ENCODE measurements at regions not wholly inside any gene's neighbourhood (a gene's known extent, or its start where the extent isn't known, plus 50 kb on each side); places are given as distances from the start of the nearest gene placed in this dataset.

DNA sequence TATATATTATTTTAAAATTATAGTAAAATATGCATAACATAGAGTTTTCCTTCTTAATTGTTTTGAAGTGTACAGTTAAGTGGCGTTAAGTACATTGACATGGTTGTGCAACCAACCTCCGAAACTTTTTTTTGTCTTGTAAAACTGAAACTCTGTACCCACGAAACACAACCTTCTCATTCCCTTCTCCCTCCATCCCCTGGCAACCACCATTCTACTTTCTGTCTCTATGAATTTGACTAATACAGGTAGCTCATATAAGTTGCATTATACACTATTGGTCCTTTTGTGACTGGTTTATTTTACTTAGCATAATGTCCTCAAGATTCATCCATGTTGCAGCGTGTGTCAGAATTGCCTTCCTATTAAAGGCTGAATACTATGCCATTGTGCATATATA is 179.4 kb downstream of the SATB1 start (continued):
- TF ChIP-seq, protein P1, sequence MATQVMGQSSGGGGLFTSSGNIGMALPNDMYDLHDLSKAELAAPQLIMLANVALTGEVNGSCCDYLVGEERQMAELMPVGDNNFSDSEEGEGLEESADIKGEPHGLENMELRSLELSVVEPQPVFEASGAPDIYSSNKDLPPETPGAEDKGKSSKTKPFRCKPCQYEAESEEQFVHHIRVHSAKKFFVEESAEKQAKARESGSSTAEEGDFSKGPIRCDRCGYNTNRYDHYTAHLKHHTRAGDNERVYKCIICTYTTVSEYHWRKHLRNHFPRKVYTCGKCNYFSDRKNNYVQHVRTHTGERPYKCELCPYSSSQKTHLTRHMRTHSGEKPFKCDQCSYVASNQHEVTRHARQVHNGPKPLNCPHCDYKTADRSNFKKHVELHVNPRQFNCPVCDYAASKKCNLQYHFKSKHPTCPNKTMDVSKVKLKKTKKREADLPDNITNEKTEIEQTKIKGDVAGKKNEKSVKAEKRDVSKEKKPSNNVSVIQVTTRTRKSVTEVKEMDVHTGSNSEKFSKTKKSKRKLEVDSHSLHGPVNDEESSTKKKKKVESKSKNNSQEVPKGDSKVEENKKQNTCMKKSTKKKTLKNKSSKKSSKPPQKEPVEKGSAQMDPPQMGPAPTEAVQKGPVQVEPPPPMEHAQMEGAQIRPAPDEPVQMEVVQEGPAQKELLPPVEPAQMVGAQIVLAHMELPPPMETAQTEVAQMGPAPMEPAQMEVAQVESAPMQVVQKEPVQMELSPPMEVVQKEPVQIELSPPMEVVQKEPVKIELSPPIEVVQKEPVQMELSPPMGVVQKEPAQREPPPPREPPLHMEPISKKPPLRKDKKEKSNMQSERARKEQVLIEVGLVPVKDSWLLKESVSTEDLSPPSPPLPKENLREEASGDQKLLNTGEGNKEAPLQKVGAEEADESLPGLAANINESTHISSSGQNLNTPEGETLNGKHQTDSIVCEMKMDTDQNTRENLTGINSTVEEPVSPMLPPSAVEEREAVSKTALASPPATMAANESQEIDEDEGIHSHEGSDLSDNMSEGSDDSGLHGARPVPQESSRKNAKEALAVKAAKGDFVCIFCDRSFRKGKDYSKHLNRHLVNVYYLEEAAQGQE (IDR thresholded peaks at IDR 0.05; ENCODE audit: unreplicated experiment) = no peak
- no peak for TF ChIP-seq POLR2AphosphoS5 (IDR thresholded peaks at IDR 0.05; ENCODE audit: low read depth)
- no peak for TF ChIP-seq JUNB (IDR thresholded peaks at IDR 0.05; ENCODE audit: unreplicated experiment)
- TF ChIP-seq STAT1 (IDR thresholded peaks at IDR 0.05; ENCODE audit: unreplicated experiment) = no peak
- TF ChIP-seq CREB1 (CRISPR knock-in tag; IDR thresholded peaks at IDR 0.05; ENCODE audit: low read depth) = no peak

DNA sequence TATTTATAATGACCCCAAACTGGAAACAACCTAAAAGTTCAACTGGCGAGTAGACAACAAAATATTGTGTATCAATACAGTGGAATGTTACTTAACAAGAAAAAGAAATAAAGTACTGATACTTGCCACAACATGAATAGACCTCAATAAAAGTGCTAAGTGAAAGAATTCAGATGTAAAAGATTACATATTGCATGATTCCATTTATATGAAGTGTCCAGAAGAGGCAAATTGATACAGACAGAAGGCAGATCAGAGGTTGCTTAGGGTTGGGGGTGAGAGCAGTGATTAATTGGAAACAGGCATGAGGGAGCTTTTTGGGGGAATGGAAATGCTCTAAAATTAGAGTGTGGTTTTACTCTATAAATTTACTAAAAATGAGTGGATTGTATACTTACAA is 183.3 kb downstream of the SATB1 start:
- Histone ChIP-seq H3K27ac (ENCODE audit: low read depth) (no peak overlapping the region), H3K9me2 (ENCODE audit: insufficient read depth) (no peaks in the 10 kb centered on the region; the same call in 1 of the 2 replicates), H3K4me1 (ENCODE audit: insufficient read depth) (peaks cover 28% of the 10 kb centered on the region), H3K79me2 (replicated peaks; ENCODE audit: insufficient read depth) (no peaks in the 10 kb centered on the region), H3F3A (replicated peaks; ENCODE audit: low read depth) (no peaks in the 10 kb centered on the region), H3K4me3 (no peak overlapping the region), H4K20me1 (replicated peaks; ENCODE audit: insufficient read depth) (no peaks in the 10 kb centered on the region), H3K36me3 (ENCODE audit: insufficient read depth) (no peaks in the 10 kb centered on the region), H2AFZ (no peak overlapping the region), H3K4me2 (no peak overlapping the region), H3K27me3 (ENCODE audit: insufficient read depth) (no peaks in the 10 kb centered on the region)
- Mint-ChIP-seq H3K27ac (no peak overlapping the region), H3K27me3 (ENCODE audit: insufficient read depth, low read depth, poor library complexity) (no peaks in the 10 kb centered on the region), H3K4me1 (peaks cover 24% of the 10 kb centered on the region), H3K36me3 (ENCODE audit: low read depth) (no peaks in the 10 kb centered on the region), H3K9me3 (no peaks in the 10 kb centered on the region), H3K4me3 (no peak overlapping the region)
- TF ChIP-seq, protein P2, sequence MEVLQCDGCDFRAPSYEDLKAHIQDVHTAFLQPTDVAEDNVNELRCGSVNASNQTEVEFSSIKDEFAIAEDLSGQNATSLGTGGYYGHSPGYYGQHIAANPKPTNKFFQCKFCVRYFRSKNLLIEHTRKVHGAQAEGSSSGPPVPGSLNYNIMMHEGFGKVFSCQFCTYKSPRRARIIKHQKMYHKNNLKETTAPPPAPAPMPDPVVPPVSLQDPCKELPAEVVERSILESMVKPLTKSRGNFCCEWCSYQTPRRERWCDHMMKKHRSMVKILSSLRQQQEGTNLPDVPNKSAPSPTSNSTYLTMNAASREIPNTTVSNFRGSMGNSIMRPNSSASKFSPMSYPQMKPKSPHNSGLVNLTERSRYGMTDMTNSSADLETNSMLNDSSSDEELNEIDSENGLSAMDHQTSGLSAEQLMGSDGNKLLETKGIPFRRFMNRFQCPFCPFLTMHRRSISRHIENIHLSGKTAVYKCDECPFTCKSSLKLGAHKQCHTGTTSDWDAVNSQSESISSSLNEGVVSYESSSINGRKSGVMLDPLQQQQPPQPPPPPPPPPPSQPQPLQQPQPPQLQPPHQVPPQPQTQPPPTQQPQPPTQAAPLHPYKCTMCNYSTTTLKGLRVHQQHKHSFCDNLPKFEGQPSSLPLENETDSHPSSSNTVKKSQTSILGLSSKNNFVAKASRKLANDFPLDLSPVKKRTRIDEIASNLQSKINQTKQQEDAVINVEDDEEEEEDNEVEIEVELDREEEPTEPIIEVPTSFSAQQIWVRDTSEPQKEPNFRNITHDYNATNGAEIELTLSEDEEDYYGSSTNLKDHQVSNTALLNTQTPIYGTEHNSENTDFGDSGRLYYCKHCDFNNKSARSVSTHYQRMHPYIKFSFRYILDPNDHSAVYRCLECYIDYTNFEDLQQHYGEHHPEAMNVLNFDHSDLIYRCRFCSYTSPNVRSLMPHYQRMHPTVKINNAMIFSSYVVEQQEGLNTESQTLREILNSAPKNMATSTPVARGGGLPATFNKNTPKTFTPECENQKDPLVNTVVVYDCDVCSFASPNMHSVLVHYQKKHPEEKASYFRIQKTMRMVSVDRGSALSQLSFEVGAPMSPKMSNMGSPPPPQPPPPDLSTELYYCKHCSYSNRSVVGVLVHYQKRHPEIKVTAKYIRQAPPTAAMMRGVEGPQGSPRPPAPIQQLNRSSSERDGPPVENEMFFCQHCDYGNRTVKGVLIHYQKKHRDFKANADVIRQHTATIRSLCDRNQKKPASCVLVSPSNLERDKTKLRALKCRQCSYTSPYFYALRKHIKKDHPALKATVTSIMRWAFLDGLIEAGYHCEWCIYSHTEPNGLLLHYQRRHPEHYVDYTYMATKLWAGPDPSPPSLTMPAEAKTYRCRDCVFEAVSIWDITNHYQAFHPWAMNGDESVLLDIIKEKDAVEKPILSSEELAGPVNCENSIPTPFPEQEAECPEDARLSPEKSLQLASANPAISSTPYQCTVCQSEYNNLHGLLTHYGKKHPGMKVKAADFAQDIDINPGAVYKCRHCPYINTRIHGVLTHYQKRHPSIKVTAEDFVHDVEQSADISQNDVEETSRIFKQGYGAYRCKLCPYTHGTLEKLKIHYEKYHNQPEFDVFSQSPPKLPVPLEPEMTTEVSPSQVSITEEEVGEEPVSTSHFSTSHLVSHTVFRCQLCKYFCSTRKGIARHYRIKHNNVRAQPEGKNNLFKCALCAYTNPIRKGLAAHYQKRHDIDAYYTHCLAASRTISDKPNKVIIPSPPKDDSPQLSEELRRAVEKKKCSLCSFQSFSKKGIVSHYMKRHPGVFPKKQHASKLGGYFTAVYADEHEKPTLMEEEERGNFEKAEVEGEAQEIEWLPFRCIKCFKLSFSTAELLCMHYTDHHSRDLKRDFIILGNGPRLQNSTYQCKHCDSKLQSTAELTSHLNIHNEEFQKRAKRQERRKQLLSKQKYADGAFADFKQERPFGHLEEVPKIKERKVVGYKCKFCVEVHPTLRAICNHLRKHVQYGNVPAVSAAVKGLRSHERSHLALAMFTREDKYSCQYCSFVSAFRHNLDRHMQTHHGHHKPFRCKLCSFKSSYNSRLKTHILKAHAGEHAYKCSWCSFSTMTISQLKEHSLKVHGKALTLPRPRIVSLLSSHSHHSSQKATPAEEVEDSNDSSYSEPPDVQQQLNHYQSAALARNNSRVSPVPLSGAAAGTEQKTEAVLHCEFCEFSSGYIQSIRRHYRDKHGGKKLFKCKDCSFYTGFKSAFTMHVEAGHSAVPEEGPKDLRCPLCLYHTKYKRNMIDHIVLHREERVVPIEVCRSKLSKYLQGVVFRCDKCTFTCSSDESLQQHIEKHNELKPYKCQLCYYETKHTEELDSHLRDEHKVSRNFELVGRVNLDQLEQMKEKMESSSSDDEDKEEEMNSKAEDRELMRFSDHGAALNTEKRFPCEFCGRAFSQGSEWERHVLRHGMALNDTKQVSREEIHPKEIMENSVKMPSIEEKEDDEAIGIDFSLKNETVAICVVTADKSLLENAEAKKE (CRISPR knock-in tag; IDR thresholded peaks at IDR 0.05) = no peak
- TF ChIP-seq POLR2AphosphoS5 (IDR thresholded peaks at IDR 0.05; ENCODE audit: low read depth) = no peak
- TF ChIP-seq ZNF331 (CRISPR knock-in tag; IDR thresholded peaks at IDR 0.05; ENCODE audit: low read depth) = no peak
- TF ChIP-seq, protein P3, sequence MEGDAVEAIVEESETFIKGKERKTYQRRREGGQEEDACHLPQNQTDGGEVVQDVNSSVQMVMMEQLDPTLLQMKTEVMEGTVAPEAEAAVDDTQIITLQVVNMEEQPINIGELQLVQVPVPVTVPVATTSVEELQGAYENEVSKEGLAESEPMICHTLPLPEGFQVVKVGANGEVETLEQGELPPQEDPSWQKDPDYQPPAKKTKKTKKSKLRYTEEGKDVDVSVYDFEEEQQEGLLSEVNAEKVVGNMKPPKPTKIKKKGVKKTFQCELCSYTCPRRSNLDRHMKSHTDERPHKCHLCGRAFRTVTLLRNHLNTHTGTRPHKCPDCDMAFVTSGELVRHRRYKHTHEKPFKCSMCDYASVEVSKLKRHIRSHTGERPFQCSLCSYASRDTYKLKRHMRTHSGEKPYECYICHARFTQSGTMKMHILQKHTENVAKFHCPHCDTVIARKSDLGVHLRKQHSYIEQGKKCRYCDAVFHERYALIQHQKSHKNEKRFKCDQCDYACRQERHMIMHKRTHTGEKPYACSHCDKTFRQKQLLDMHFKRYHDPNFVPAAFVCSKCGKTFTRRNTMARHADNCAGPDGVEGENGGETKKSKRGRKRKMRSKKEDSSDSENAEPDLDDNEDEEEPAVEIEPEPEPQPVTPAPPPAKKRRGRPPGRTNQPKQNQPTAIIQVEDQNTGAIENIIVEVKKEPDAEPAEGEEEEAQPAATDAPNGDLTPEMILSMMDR (conservative IDR thresholded peaks at IDR 0.05; ENCODE audit: low read depth in 2 of 2) = no peak
- TF ChIP-seq, protein P4, sequence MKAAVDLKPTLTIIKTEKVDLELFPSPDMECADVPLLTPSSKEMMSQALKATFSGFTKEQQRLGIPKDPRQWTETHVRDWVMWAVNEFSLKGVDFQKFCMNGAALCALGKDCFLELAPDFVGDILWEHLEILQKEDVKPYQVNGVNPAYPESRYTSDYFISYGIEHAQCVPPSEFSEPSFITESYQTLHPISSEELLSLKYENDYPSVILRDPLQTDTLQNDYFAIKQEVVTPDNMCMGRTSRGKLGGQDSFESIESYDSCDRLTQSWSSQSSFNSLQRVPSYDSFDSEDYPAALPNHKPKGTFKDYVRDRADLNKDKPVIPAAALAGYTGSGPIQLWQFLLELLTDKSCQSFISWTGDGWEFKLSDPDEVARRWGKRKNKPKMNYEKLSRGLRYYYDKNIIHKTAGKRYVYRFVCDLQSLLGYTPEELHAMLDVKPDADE (IDR thresholded peaks at IDR 0.05) = no peak
- TF ChIP-seq CREB1 (CRISPR knock-in tag; IDR thresholded peaks at IDR 0.05; ENCODE audit: low read depth) = no peak
- no peak for ATAC-seq
- no peak for DNase-seq (ENCODE audit: low spot score)
